22Rv1 (cell line): ENCODE measurements at regions not wholly inside any gene's neighbourhood (a gene's known extent, or its start where the extent isn't known, plus 50 kb on each side); places are given as distances from the start of the nearest gene placed in this dataset.
"Not testable (repeated sequence)": the region's sequence is repeated elsewhere in the genome, so short reads cannot be mapped to it uniquely, and the experiment has no call there.

Experiments
- H3K27ac ChIP-seq: fragments of 450-650 bp; 2 replicates; pipeline ENCODE4 v1.5.1; 2017
- ZFX ChIP-seq: fragments of 450-650 bp; IDR thresholded peaks from 2 replicates; pipeline ENCODE4 v1.6.1; 2017; ENCODE audit warnings: antibody characterized with exemption, borderline replicate concordance
- TF ChIP-seq, protein P1 (sequence below): fragments of 450-650 bp; IDR thresholded peaks from 2 replicates; pipeline ENCODE4 v1.5.1; 2017; ENCODE audit warnings: mild to moderate bottlenecking

DNA sequence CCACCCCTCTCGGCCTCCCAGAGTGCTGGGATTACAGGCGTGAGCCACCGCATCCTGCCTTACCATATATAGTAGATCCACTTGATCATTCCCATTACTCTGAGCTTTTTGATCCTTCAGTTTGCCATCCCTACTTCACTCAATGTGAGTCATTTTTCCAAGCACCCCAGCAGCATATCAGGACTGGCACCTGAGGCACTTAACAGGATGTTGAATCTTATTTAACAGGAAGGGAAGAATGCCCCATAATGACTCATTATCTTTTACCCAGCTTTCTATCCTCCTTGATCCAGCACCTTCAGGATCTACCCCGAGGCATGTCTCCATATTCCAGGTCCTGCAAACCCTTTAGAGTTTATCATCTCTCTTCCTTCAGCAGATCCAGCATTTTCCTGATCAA, 84.9 kb upstream of the CMKLR1 start:
- no peak overlapping the region for H3K27ac ChIP-seq
- TF ChIP-seq, protein P1, sequence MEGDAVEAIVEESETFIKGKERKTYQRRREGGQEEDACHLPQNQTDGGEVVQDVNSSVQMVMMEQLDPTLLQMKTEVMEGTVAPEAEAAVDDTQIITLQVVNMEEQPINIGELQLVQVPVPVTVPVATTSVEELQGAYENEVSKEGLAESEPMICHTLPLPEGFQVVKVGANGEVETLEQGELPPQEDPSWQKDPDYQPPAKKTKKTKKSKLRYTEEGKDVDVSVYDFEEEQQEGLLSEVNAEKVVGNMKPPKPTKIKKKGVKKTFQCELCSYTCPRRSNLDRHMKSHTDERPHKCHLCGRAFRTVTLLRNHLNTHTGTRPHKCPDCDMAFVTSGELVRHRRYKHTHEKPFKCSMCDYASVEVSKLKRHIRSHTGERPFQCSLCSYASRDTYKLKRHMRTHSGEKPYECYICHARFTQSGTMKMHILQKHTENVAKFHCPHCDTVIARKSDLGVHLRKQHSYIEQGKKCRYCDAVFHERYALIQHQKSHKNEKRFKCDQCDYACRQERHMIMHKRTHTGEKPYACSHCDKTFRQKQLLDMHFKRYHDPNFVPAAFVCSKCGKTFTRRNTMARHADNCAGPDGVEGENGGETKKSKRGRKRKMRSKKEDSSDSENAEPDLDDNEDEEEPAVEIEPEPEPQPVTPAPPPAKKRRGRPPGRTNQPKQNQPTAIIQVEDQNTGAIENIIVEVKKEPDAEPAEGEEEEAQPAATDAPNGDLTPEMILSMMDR = no peak
- no peak for TF ChIP-seq ZFX

DNA sequence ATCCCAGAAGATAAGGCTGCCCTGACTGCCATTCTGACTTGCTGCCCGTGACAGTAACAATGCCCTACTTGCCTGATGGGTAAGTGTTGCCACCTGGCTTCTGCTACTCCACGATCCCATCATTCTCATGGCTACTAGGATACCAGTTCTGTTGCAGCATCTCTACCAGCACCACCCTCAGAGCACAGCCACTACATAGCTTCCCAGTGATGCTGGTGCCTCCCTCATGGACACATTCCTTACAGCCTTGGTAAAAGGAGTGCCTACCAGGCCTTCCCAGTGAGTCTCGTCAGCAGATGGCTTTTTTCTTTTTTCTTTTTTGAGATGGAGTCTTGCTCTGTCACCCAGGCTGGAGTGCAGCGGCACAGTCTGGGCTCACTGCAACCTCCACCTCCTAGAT, 84.4 kb upstream of the CMKLR1 start:
- TF ChIP-seq, protein P1 = no peak
- TF ChIP-seq ZFX = no peak

DNA sequence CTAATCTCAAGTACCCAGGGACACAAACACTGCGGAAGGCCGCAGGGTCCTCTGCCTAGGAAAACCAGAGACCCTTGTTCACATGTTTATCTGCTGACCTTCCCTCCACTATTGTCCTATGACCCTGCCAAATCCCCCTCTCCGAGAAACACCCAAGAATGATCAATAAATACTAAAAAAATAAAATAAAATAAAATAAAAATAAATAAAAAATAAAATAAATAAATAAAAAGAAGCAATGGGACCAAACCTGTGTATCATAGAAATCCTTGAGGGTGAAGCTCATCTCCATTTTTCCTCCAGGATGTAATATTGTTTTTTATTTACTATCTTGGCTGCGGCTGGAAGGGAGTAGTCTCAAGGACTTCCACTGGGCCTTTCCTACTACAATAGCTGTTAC, 82.0 kb upstream of the CMKLR1 start:
- H3K27ac ChIP-seq = not testable (repeated sequence)

More for the DNA sequence above, 84.4 kb upstream of the CMKLR1 start:
- no peak overlapping the region for H3K27ac ChIP-seq

DNA sequence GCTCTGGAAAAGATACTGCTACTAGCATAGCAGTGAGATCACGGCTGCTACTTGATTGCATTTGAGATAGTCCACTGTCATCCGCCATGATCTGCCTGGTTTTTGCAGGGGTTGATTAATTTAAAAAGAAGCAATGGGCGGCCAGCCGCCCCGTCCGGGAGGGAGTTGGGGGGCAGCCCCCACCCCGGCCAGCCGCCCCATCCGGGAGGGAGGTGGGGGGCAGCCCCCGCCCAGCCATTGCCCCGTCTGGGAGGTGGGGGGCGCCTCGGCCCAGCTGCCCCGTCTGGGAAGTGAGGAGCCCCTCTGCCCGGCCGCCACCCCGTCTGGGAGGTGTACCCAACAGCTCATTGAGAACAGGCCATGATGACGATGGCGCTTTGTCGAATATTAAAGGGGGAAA, 81.3 kb upstream of the CMKLR1 start:
- not testable (repeated sequence) for H3K27ac ChIP-seq

DNA sequence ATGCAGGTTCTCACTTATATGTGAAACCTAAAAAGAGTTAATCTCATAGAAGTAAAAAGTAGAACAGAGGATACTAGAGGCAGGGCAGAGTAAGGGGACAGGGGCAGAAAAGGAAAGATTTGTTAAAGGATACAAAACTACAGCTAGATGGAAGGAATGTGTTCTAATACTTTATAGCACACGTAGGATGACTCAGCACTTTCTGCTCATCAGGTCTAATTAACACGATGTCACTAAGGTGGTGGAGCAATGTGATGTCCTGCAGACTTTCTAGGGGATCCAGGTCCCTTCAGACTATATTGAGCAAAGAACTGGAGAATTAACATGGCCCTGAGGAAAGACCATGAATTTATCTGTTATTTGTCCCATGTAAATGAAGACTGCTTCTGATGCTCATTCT, 80.8 kb upstream of the CMKLR1 start:
- TF ChIP-seq, protein P1 = no peak
- TF ChIP-seq ZFX = no peak
- H3K27ac ChIP-seq = no peak overlapping the region

DNA sequence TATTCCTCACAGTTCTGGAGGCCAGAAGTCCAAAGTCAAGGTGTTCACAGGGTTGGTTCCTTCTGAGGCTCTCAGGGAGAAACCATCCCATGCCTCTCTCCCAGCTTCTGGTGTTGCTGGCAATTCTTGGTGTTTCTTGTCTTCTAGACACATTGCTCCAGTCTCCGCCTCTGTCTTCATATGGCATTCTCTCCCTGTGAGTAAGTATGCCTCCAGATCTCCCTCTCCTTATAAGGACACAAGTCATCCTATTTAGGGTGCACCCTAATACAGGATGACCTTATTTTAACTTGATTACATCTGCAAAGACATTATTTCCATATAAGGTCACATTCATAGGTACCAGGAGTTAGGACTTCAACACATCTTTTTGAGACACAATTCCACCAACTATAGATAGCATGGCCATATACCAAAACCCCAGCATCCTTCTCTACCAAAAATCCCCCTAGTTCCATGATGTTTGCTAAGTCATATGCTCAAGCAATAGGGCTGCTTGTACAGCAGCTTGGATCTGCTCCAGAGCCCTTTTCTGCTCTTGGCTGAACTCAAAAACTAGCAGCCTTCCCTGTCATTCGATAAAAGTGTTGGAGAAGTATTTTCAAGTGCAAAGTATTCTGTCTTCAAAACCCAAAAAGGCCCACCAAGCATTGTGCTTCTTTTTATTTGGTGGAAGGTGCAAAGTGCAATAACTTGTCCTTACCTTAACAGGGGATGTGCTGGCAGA, 79.2 kb upstream of the CMKLR1 start:
- no peak for TF ChIP-seq ZFX
- TF ChIP-seq, protein P1 = no peak
- H3K27ac ChIP-seq = no peak overlapping the region

DNA sequence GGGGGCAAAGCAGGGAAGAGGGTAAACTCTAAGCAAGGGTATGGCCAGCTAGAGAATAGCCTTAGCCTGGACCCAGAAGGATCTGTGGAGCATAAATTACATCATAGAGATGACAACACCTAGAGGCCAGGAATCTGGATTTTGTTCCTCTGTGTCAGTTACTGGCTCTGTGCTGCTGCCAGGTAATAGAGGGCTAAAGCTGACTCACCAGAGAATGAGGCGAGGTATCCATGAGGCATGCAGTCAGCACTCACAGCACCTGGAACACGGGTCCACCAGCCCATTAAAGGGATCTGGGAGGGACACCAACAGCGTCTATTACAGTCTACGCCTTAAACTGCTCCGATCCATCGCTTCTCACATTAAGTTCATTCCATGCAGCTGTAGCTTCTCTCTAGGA, 74.9 kb upstream of the CMKLR1 start:
- TF ChIP-seq, protein P1 = no peak
- TF ChIP-seq ZFX = no peak
- H3K27ac ChIP-seq = no peak overlapping the region

DNA sequence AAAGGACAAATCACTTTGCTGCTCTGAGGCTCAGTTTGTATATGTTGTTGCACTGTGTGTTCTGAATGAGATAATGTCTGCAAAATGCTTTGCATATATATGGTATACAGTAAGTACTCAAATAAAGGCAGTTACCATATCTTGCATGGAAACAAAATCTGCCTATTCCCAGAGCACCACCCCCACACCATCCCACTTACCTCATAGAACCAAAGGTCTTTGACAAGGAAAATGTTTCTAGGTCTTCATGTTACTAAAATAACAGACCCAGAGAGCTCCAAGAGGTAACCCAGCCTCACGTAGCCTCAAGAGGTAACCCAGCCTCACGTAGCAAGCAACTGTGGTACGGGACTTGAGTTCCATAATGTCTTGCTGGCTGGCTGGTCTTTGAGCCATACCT, 71.6 kb upstream of the CMKLR1 start:
- no peak overlapping the region for H3K27ac ChIP-seq
- TF ChIP-seq ZFX = no peak
- TF ChIP-seq, protein P1 = no peak
